B cell (primary cell): ENCODE measurements at regions not wholly inside any gene's neighbourhood (a gene's known extent, or its start where the extent isn't known, plus 50 kb on each side); places are given as distances from the start of the nearest gene placed in this dataset.

ENCODE experiments used
- EZH2 ChIP-seq: IDR thresholded peaks from 2 replicates; pipeline ENCODE4 v1.6.1; 2012; ENCODE audit warnings: borderline replicate concordance, low read depth, mild to moderate bottlenecking, moderate library complexity, low read length; ENCODE audit not compliant: insufficient read depth, poor library complexity, severe bottlenecking
- TF ChIP-seq, protein P1 (sequence below): fragments of 200-600 bp; IDR thresholded peaks from one replicate; pipeline ENCODE4 v1.8.0; 2022; ENCODE audit warnings: antibody characterized with exemption, mild to moderate bottlenecking

DNA sequence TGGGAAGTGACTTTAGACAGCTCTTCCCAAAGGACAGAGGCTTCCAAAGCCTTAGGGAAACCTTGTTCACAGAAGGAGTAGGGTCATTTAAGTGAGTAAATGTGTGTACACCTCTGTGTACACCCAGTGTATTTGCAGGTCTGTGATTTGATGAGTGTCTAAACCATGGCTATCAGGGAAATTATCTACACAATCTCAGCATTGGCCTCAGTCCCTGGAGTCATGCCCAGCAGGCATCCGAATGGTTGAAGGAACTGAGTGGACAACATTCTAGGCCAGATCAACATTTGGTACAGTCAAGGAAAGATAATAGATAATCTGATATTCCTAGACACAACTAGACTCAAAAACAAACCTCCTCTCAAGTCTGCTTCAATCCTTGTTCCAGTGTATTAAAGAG is 258.4 kb upstream of the DAPK1 start:
- TF ChIP-seq, protein P1, sequence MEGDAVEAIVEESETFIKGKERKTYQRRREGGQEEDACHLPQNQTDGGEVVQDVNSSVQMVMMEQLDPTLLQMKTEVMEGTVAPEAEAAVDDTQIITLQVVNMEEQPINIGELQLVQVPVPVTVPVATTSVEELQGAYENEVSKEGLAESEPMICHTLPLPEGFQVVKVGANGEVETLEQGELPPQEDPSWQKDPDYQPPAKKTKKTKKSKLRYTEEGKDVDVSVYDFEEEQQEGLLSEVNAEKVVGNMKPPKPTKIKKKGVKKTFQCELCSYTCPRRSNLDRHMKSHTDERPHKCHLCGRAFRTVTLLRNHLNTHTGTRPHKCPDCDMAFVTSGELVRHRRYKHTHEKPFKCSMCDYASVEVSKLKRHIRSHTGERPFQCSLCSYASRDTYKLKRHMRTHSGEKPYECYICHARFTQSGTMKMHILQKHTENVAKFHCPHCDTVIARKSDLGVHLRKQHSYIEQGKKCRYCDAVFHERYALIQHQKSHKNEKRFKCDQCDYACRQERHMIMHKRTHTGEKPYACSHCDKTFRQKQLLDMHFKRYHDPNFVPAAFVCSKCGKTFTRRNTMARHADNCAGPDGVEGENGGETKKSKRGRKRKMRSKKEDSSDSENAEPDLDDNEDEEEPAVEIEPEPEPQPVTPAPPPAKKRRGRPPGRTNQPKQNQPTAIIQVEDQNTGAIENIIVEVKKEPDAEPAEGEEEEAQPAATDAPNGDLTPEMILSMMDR = no peak
- no peak for TF ChIP-seq EZH2
